CD14-positive monocyte (primary cell): ENCODE measurements at regions not wholly inside any gene's neighbourhood (a gene's known extent, or its start where the extent isn't known, plus 50 kb on each side); places are given as distances from the start of the nearest gene placed in this dataset.

Experiments
- DNase-seq, 3 donors: peaks; one replicate each; pipeline ENCODE4 v3.0.0-alpha.2; 2011 to 2022
- H2AFZ ChIP-seq: 2 replicates; pipeline ENCODE4 v1.6.0; 2012; ENCODE audit warnings: mild to moderate bottlenecking, low read depth, low read length, inconsistent platforms; ENCODE audit not compliant: insufficient read depth, poor library complexity, severe bottlenecking
- H3K27ac ChIP-seq, 2 donors: 1 replicate in 1 of 2; 2 replicates in 1 of 2; pipeline ENCODE4 v1.5.1; 2012 to 2013; ENCODE audit warnings: low read length in 2 of 2, control low read depth in 1 of 2, inconsistent platforms in 1 of 2, low read depth in 1 of 2, mild to moderate bottlenecking in 1 of 2
- H3K27me3 ChIP-seq, 2 donors: one replicate each; pipeline versions ENCODE4 v1.6.0 to v1.6.1; 2011 to 2013; ENCODE audit warnings: low read length in 2 of 2; ENCODE audit not compliant: control insufficient read depth in 2 of 2, insufficient read depth in 2 of 2
- H3K36me3 ChIP-seq, 2 donors: replicated peaks in 1 of 2; 1 replicate in 1 of 2; 2 replicates in 1 of 2; pipeline versions ENCODE4 v1.5.1 to v1.6.1; 2012 to 2013; ENCODE audit warnings: low read length in 2 of 2, control low read depth in 1 of 2, inconsistent platforms in 1 of 2, mild to moderate bottlenecking in 1 of 2; ENCODE audit not compliant: insufficient read depth in 2 of 2, control insufficient read depth in 1 of 2
- H3K4me1 ChIP-seq, 2 donors: 1 replicate in 1 of 2; 2 replicates in 1 of 2; pipeline versions ENCODE4 v1.5.1 to v1.6.1; 2012 to 2013; ENCODE audit warnings: low read length in 2 of 2, control low read depth in 1 of 2, inconsistent platforms in 1 of 2, mild to moderate bottlenecking in 1 of 2, moderate library complexity in 1 of 2; ENCODE audit not compliant: insufficient read depth in 2 of 2, control insufficient read depth in 1 of 2
- H3K4me2 ChIP-seq: replicated peaks from 2 replicates; pipeline ENCODE3; 2012; ENCODE audit warnings: low read length, moderate library complexity, mild to moderate bottlenecking; ENCODE audit not compliant: poor library complexity, severe bottlenecking; ENCODE audit errors: extremely low read depth
- H3K4me3 ChIP-seq, 3 experiments: fragments of 200-600 bp in 1 of 3; sonication (generic) in 1 of 3; replicated peaks in 1 of 3; 1 replicate in 2 of 3; 2 replicates in 1 of 3; pipeline ENCODE4 v1.5.1; 2011 to 2013; ENCODE audit warnings: low read length in 3 of 3, mild to moderate bottlenecking in 3 of 3, control low read depth in 2 of 3, low read depth in 2 of 3, inconsistent platforms in 1 of 3, moderate library complexity in 1 of 3
- H3K79me2 ChIP-seq: 2 replicates; pipeline ENCODE4 v1.6.0; 2012; ENCODE audit warnings: mild to moderate bottlenecking, control low read depth, inconsistent platforms, low read length, moderate library complexity; ENCODE audit not compliant: insufficient read depth
- H3K9ac ChIP-seq: 2 replicates; pipeline ENCODE4 v1.6.0; 2017; ENCODE audit warnings: low read length, mild to moderate bottlenecking; ENCODE audit not compliant: insufficient read depth, poor library complexity, severe bottlenecking
- H3K9me3 ChIP-seq, 2 donors: replicated peaks in 1 of 2; 1 replicate in 1 of 2; 2 replicates in 1 of 2; pipeline versions ENCODE4 v1.5.1 to v1.6.1; 2012 to 2013; ENCODE audit warnings: low read length in 2 of 2, control low read depth in 1 of 2; ENCODE audit not compliant: control insufficient read depth in 1 of 2, insufficient read depth in 1 of 2
- H4K20me1 ChIP-seq: 2 replicates; pipeline ENCODE4 v1.6.0; 2012; ENCODE audit warnings: mild to moderate bottlenecking, low read length, control low read depth, moderate library complexity; ENCODE audit not compliant: insufficient read depth
- H3K27ac Mint-ChIP-seq, 7 donors: one replicate each; pipeline ENCODE4 v1.8.0; 2020; ENCODE audit warnings: mild to moderate bottlenecking in 7 of 7, mixed read lengths in 7 of 7, moderate library complexity in 6 of 7, inconsistent platforms in 2 of 7
- H3K27me3 Mint-ChIP-seq, 3 donors: one replicate each; pipeline ENCODE4 v1.8.0; 2021 to 2022; ENCODE audit warnings: low read depth in 3 of 3, mild to moderate bottlenecking in 3 of 3, mixed read lengths in 3 of 3, moderate library complexity in 3 of 3, inconsistent platforms in 1 of 3
- H3K36me3 Mint-ChIP-seq, 2 donors: one replicate each; pipeline ENCODE4 v1.8.0; 2020; ENCODE audit warnings: mixed read lengths in 2 of 2, inconsistent platforms in 1 of 2, mild to moderate bottlenecking in 1 of 2
- H3K4me1 Mint-ChIP-seq: one replicate; pipeline ENCODE4 v1.8.0; 2020; ENCODE audit warnings: mild to moderate bottlenecking, mixed read lengths
- H3K4me3 Mint-ChIP-seq, 2 donors: one replicate each; pipeline ENCODE4 v1.8.0; 2020; ENCODE audit warnings: mild to moderate bottlenecking in 2 of 2, mixed read lengths in 2 of 2, moderate library complexity in 1 of 2
- H3K9me3 Mint-ChIP-seq, 7 donors: one replicate each; pipeline ENCODE4 v1.8.0; 2020 to 2022; ENCODE audit warnings: mixed read lengths in 7 of 7, mild to moderate bottlenecking in 6 of 7, moderate library complexity in 6 of 7, inconsistent platforms in 2 of 7
- WGBS: methylation state at CpG from one replicate; pipeline ENCODE4 v1.1.5; 2013; ENCODE audit warnings: missing lambda C conversion rate; ENCODE audit not compliant: insufficient coverage; 5-methylcytosine and 5-hydroxymethylcytosine counted together
- intact Hi-C, 2 donors: fragments of 100-400 bp; cut with micrococcal nuclease; formaldehyde crosslinking; loops; one replicate each; pipeline versions ENCODE4 v1.15.0 to v1.15.1; 2023
- TF ChIP-seq, protein P1 (sequence below): fragments of 200-600 bp; IDR thresholded peaks from one replicate; pipeline ENCODE4 v1.8.0; 2022; ENCODE audit warnings: antibody characterized with exemption, mild to moderate bottlenecking

DNA sequence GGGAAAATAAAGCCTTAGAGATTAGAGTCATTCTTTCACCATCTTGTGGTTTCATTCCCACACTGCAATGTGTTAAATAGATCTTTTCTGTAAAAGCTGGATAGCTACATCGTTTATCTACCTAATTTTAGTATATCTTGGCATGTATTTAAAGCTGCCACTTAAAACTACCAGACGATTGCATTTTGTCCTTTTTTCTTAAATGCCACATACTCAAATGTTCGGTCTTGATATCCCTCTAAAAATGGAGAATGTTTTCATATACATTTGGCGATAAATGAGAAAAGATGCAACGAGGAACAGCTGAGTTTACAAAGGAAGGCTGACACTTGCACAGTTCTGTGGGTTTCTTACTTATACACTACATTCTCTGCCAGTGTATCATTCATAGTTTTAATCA, 148.3 kb downstream of the CENPC start:
- no peaks in the 10 kb centered on the region for H3K36me3 Mint-ChIP-seq
- intact Hi-C loops = no loop called here
- WGBS = no CpG with 5 or more reads among the region's 5 CpGs
- H3K4me2 ChIP-seq = no peak overlapping the region
- peaks cover 0 to 3% of the 10 kb centered on the region in 2 donors for H3K27me3 ChIP-seq
- DNase-seq = no peak
- no peak overlapping the region for H2AFZ ChIP-seq
- H3K9me3 ChIP-seq = no peaks in the 10 kb centered on the region
- H3K27me3 Mint-ChIP-seq = peaks cover 0 to 1% (median 0%) of the 10 kb centered on the region in 3 donors
- H3K27ac Mint-ChIP-seq = no peak overlapping the region
- no peak overlapping the region for H3K9ac ChIP-seq
- no peaks in the 10 kb centered on the region for H3K36me3 ChIP-seq
- no peaks in the 10 kb centered on the region for H3K79me2 ChIP-seq
- no peaks in the 10 kb centered on the region for H4K20me1 ChIP-seq
- H3K4me3 Mint-ChIP-seq = no peak overlapping the region
- no peak overlapping the region for H3K4me3 ChIP-seq
- H3K9me3 Mint-ChIP-seq = no peaks in the 10 kb centered on the region
- H3K4me1 Mint-ChIP-seq = no peaks in the 10 kb centered on the region
- no peak overlapping the region for H3K27ac ChIP-seq
- no peaks in the 10 kb centered on the region for H3K4me1 ChIP-seq
- TF ChIP-seq, protein P1, sequence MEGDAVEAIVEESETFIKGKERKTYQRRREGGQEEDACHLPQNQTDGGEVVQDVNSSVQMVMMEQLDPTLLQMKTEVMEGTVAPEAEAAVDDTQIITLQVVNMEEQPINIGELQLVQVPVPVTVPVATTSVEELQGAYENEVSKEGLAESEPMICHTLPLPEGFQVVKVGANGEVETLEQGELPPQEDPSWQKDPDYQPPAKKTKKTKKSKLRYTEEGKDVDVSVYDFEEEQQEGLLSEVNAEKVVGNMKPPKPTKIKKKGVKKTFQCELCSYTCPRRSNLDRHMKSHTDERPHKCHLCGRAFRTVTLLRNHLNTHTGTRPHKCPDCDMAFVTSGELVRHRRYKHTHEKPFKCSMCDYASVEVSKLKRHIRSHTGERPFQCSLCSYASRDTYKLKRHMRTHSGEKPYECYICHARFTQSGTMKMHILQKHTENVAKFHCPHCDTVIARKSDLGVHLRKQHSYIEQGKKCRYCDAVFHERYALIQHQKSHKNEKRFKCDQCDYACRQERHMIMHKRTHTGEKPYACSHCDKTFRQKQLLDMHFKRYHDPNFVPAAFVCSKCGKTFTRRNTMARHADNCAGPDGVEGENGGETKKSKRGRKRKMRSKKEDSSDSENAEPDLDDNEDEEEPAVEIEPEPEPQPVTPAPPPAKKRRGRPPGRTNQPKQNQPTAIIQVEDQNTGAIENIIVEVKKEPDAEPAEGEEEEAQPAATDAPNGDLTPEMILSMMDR = no peak

GRCh38 chr4:67396008-67396407, 149.3 kb downstream of the CENPC start:
- H3K36me3 Mint-ChIP-seq = no peaks in the 10 kb centered on the region
- H3K4me1 Mint-ChIP-seq = no peaks in the 10 kb centered on the region
- H2AFZ ChIP-seq = no peak overlapping the region
- no peaks in the 10 kb centered on the region for H3K36me3 ChIP-seq
- H3K27me3 Mint-ChIP-seq = peaks cover 0 to 1% (median 0%) of the 10 kb centered on the region in 3 donors
- peaks cover 0 to 3% of the 10 kb centered on the region in 2 donors for H3K27me3 ChIP-seq
- H3K4me2 ChIP-seq = no peak overlapping the region
- H3K4me3 ChIP-seq = no peak overlapping the region
- H3K4me1 ChIP-seq = no peaks in the 10 kb centered on the region
- no peaks in the 10 kb centered on the region for H3K79me2 ChIP-seq
- H3K9ac ChIP-seq = no peak overlapping the region
- no peak overlapping the region for H3K27ac Mint-ChIP-seq
- TF ChIP-seq, protein P1 = no peak
- WGBS = no CpG with 5 or more reads among the region's 2 CpGs
- H4K20me1 ChIP-seq = no peaks in the 10 kb centered on the region
- intact Hi-C loops = no loop called here
- no peak for DNase-seq
- H3K9me3 ChIP-seq = no peaks in the 10 kb centered on the region
- no peak overlapping the region for H3K27ac ChIP-seq
- no peak overlapping the region for H3K4me3 Mint-ChIP-seq
- no peaks in the 10 kb centered on the region for H3K9me3 Mint-ChIP-seq
